Neural crest cell (in vitro differentiated cells): ENCODE measurements at regions not wholly inside any gene's neighbourhood (a gene's known extent, or its start where the extent isn't known, plus 50 kb on each side); places are given as distances from the start of the nearest gene placed in this dataset.
"Not testable (repeated sequence)": the region's sequence is repeated elsewhere in the genome, so short reads cannot be mapped to it uniquely, and the experiment has no call there.

Experiments used
- DNase-seq: peaks from one replicate; pipeline ENCODE4 v3.0.0; 2021; ENCODE audit warnings: low read depth, mixed read lengths, low spot score
- H3K27ac Mint-ChIP-seq: one replicate; pipeline ENCODE4 v1.8.0; 2021; ENCODE audit warnings: mild to moderate bottlenecking, mixed read lengths; ENCODE audit not compliant: unreplicated experiment
- H3K27me3 Mint-ChIP-seq: 2 replicates; pipeline ENCODE4 v1.8.0; 2021; ENCODE audit warnings: low read depth, mild to moderate bottlenecking, mixed read lengths
- H3K36me3 Mint-ChIP-seq: 2 replicates; pipeline ENCODE4 v1.8.0; 2021; ENCODE audit warnings: low read depth, mild to moderate bottlenecking, mixed read lengths
- H3K4me1 Mint-ChIP-seq: 2 replicates; pipeline ENCODE4 v1.8.0; 2021; ENCODE audit warnings: mixed read lengths
- H3K4me3 Mint-ChIP-seq: one replicate; pipeline ENCODE4 v1.8.0; 2021; ENCODE audit warnings: mild to moderate bottlenecking, mixed read lengths
- H3K9me3 Mint-ChIP-seq: 2 replicates; pipeline ENCODE4 v1.8.0; 2021; ENCODE audit warnings: mixed read lengths
- CTCF ChIP-seq: fragments of 200-600 bp; sonication (generic); conservative IDR thresholded peaks from 2 replicates; pipeline ENCODE4 v1.5.0; 2021; ENCODE audit warnings: antibody characterized with exemption, mild to moderate bottlenecking

- Mint-ChIP-seq H3K9me3 (peaks cover 10% of the 10 kb centered on the region), H3K36me3 (no peaks in the 10 kb centered on the region), H3K4me1 (no peaks in the 10 kb centered on the region), H3K4me3 (no peak overlapping the region), H3K27me3 (no peaks in the 10 kb centered on the region), H3K27ac (no peak overlapping the region)
- DNase-seq = no peak
- no peak for TF ChIP-seq CTCF
These were observed 340.3 kb downstream of the ZNF674 start for GRCh38 chrX:46204721-46205422.

- no peak for TF ChIP-seq CTCF
- no peaks in the 10 kb centered on the region for H3K36me3 Mint-ChIP-seq
- no peak overlapping the region for H3K4me3 Mint-ChIP-seq
- DNase-seq = no peak
- no peaks in the 10 kb centered on the region for H3K27me3 Mint-ChIP-seq
- H3K4me1 Mint-ChIP-seq = no peaks in the 10 kb centered on the region
- H3K27ac Mint-ChIP-seq = no peak overlapping the region
- H3K9me3 Mint-ChIP-seq = peaks cover 8% of the 10 kb centered on the region
These were observed 342.3 kb downstream of the ZNF674 start for GRCh38 chrX:46202733-46203514.

- TF ChIP-seq CTCF = no peak
- DNase-seq = no peak
- Mint-ChIP-seq H3K27me3 (no peaks in the 10 kb centered on the region), H3K27ac (no peak overlapping the region), H3K36me3 (no peaks in the 10 kb centered on the region), H3K9me3 (peaks cover 8% of the 10 kb centered on the region), H3K4me1 (no peaks in the 10 kb centered on the region), H3K4me3 (no peak overlapping the region)
These were observed 344.8 kb downstream of the ZNF674 start for GRCh38 chrX:46200413-46200812.

- Mint-ChIP-seq H3K4me1 (no peaks in the 10 kb centered on the region), H3K36me3 (peaks cover 3% of the 10 kb centered on the region), H3K9me3 (peaks cover 12% of the 10 kb centered on the region), H3K27me3 (no peaks in the 10 kb centered on the region), H3K27ac (no peak overlapping the region), H3K4me3 (no peak overlapping the region)
- DNase-seq = no peak
- no peak for TF ChIP-seq CTCF
These were observed 346.4 kb downstream of the ZNF674 start for GRCh38 chrX:46198858-46199257.

GRCh38 chrX:46186811-46187106 is 358.5 kb downstream of the ZNF674 start:
- not testable (repeated sequence) for H3K36me3 Mint-ChIP-seq, H3K9me3 Mint-ChIP-seq, H3K27ac Mint-ChIP-seq, H3K4me1 Mint-ChIP-seq, DNase-seq, H3K4me3 Mint-ChIP-seq, H3K27me3 Mint-ChIP-seq
